HG03442 (cell line): ENCODE measurements at regions not wholly inside any gene's neighbourhood (a gene's known extent, or its start where the extent isn't known, plus 50 kb on each side); places are given as distances from the start of the nearest gene placed in this dataset.
"Not testable (repeated sequence)": the region's sequence is repeated elsewhere in the genome, so short reads cannot be mapped to it uniquely, and the experiment has no call there.

ENCODE experiments used
- ATAC-seq: cut with Tn5 transposase; IDR thresholded peaks from one replicate; pipeline ENCODE4 v1.9.1; 2021; ENCODE audit warnings: mild to moderate bottlenecking, moderate library complexity; ENCODE audit not compliant: unreplicated experiment

- ATAC-seq = no peak
Measured at GRCh38 chr12:28770322-28770721, 378.8 kb upstream of the FAR2 start.

GRCh38 chr12:28771968-28772367 lies 377.1 kb upstream of the FAR2 start:
- no peak for ATAC-seq

GRCh38 chr12:28775556-28775955 lies 373.5 kb upstream of the FAR2 start:
- no peak for ATAC-seq

- no peak for ATAC-seq
Measured at GRCh38 chr12:28776220-28776619, 372.9 kb upstream of the FAR2 start.

GRCh38 chr12:28776913-28777422 lies 372.1 kb upstream of the FAR2 start:
- ATAC-seq = no peak

- ATAC-seq = peak; percentile 57
Measured at GRCh38 chr12:28777603-28778365, 371.3 kb upstream of the FAR2 start.

- no peak for ATAC-seq
Measured at GRCh38 chr12:28780096-28780495, 369.0 kb upstream of the FAR2 start.

- no peak for ATAC-seq
Measured at GRCh38 chr12:28780960-28781359, 368.1 kb upstream of the FAR2 start.

GRCh38 chr12:28781671-28782652 lies 367.1 kb upstream of the FAR2 start:
- ATAC-seq = no peak

- ATAC-seq = no peak
Measured at GRCh38 chr12:28782812-28783211, 366.3 kb upstream of the FAR2 start.

GRCh38 chr12:28787151-28787550 lies 361.9 kb upstream of the FAR2 start:
- ATAC-seq = no peak

GRCh38 chr12:28788256-28788655 lies 360.8 kb upstream of the FAR2 start:
- not testable (repeated sequence) for ATAC-seq

- ATAC-seq = no peak
Measured at GRCh38 chr12:28793581-28794151, 355.4 kb upstream of the FAR2 start.

GRCh38 chr12:28794211-28794610 lies 354.9 kb upstream of the FAR2 start:
- no peak for ATAC-seq

- no peak for ATAC-seq
Measured at GRCh38 chr12:28794786-28795185, 354.3 kb upstream of the FAR2 start.

- ATAC-seq = no peak
Measured at GRCh38 chr12:28795311-28795710, 353.8 kb upstream of the FAR2 start.

- ATAC-seq = no peak
Measured at GRCh38 chr12:28799348-28799747, 349.7 kb upstream of the FAR2 start.

GRCh38 chr12:28800129-28800528 lies 348.9 kb upstream of the FAR2 start:
- ATAC-seq = peak; percentile 95

GRCh38 chr12:28802706-28803438 lies 346.2 kb upstream of the FAR2 start:
- no peak for ATAC-seq

- no peak for ATAC-seq
Measured at GRCh38 chr12:28807535-28807934, 341.5 kb upstream of the FAR2 start.

GRCh38 chr12:28811457-28811856 lies 337.6 kb upstream of the FAR2 start:
- no peak for ATAC-seq
